WTC11 (cell line): ENCODE measurements at regions not wholly inside any gene's neighbourhood (a gene's known extent, or its start where the extent isn't known, plus 50 kb on each side); places are given as distances from the start of the nearest gene placed in this dataset.

Experiments
- ATAC-seq: fragments of 200-7000 bp; cut with Tn5 transposase; 2 replicates; pipeline ENCODE4 v1.10.0; 2021; ENCODE audit warnings: mild to moderate bottlenecking, moderate library complexity
- CTCF ChIA-PET: fragments of 300-600 bp; sonication (Branson Sonifier 250); formaldehyde crosslinking; loops from one replicate; lab custom pipeline; 2021; ENCODE audit warnings: antibody characterized with exemption; lab: Charles Lee
- POLR2A ChIA-PET: fragments of 350-600 bp; sonication (Branson Sonifier 250); formaldehyde crosslinking; loops from one replicate; lab custom pipeline; 2021; ENCODE audit warnings: antibody characterized with exemption; lab: Charles Lee
- DNase-seq: peaks from one replicate; pipeline ENCODE4 v3.0.0; 2021; ENCODE audit warnings: low spot score
- H3K27ac Mint-ChIP-seq: 2 replicates; pipeline ENCODE4 v1.8.0; 2021; ENCODE audit warnings: mixed read lengths
- H3K27me3 Mint-ChIP-seq: 2 replicates; pipeline ENCODE4 v1.8.0; 2021; ENCODE audit warnings: low read depth, mild to moderate bottlenecking, moderate library complexity, mixed read lengths
- H3K36me3 Mint-ChIP-seq: 2 replicates; pipeline ENCODE4 v1.8.0; 2021; ENCODE audit warnings: mixed read lengths
- H3K4me1 Mint-ChIP-seq: 2 replicates; pipeline ENCODE4 v1.8.0; 2022; ENCODE audit warnings: mixed read lengths
- H3K4me3 Mint-ChIP-seq: 2 replicates; pipeline ENCODE4 v1.8.0; 2021; ENCODE audit warnings: mild to moderate bottlenecking, moderate library complexity, mixed read lengths
- H3K9me3 Mint-ChIP-seq: 2 replicates; pipeline ENCODE4 v1.8.0; 2021; ENCODE audit warnings: mixed read lengths
- CBFB ChIP-seq: sonication (generic); formaldehyde crosslinking; IDR thresholded peaks from 2 replicates; pipeline ENCODE4 v1.8.1; 2022; ENCODE audit warnings: mild to moderate bottlenecking, low read depth, missing genetic modification reagents
- CREB1 ChIP-seq: sonication (generic); formaldehyde crosslinking; IDR thresholded peaks from 2 replicates; pipeline ENCODE4 v1.8.0; 2023; ENCODE audit warnings: mild to moderate bottlenecking, missing genetic modification reagents
- ELF4 ChIP-seq: sonication (generic); formaldehyde crosslinking; IDR thresholded peaks from 2 replicates; pipeline ENCODE4 v1.8.1; 2022; ENCODE audit warnings: low read depth, mild to moderate bottlenecking, moderate library complexity, missing genetic modification reagents
- FOXK1 ChIP-seq: sonication (generic); formaldehyde crosslinking; IDR thresholded peaks from 2 replicates; pipeline ENCODE4 v1.8.0; 2022; ENCODE audit warnings: mild to moderate bottlenecking, moderate library complexity, missing genetic modification reagents
- GABPB1 ChIP-seq: sonication (generic); formaldehyde crosslinking; IDR thresholded peaks from 2 replicates; pipeline ENCODE4 v1.8.1; 2023; ENCODE audit warnings: mild to moderate bottlenecking, missing genetic modification reagents
- NR1H2 ChIP-seq: sonication (generic); formaldehyde crosslinking; IDR thresholded peaks from 2 replicates; pipeline ENCODE4 v1.9.0; 2021; ENCODE audit warnings: mild to moderate bottlenecking, moderate library complexity, missing genetic modification reagents
- NR2C2 ChIP-seq: sonication (generic); formaldehyde crosslinking; IDR thresholded peaks from 2 replicates; pipeline ENCODE4 v1.8.0; 2022; ENCODE audit warnings: mild to moderate bottlenecking, missing genetic modification reagents
- RORB ChIP-seq: fragments of 250-450 bp; sonication (Bioruptor Pico); IDR thresholded peaks from 2 replicates; pipeline ENCODE4 v1.9.0; 2021; ENCODE audit warnings: mild to moderate bottlenecking
- TCF7 ChIP-seq: sonication (generic); formaldehyde crosslinking; IDR thresholded peaks from 2 replicates; pipeline ENCODE4 v1.8.0; 2022; ENCODE audit warnings: mild to moderate bottlenecking, low read depth, missing genetic modification reagents, moderate library complexity
- ZNF416 ChIP-seq: fragments of 250-450 bp; sonication (Bioruptor Pico); IDR thresholded peaks from 2 replicates; pipeline ENCODE4 v1.9.0; 2021; ENCODE audit warnings: mild to moderate bottlenecking, inconsistent platforms
- TF ChIP-seq, protein P1 (sequence below): fragments of 250-450 bp; sonication (Bioruptor Pico); IDR thresholded peaks from 2 replicates; pipeline ENCODE4 v1.8.0; 2021; ENCODE audit warnings: mild to moderate bottlenecking
- TF ChIP-seq, protein P2 (sequence below): sonication (generic); formaldehyde crosslinking; IDR thresholded peaks from 2 replicates; pipeline ENCODE4 v1.8.1; 2022; ENCODE audit warnings: missing genetic modification reagents, borderline replicate concordance
- TF ChIP-seq, protein P3 (sequence below): fragments of 200-600 bp; IDR thresholded peaks from 2 replicates; pipeline ENCODE4 v1.8.0; 2022; ENCODE audit warnings: antibody characterized with exemption
- TF ChIP-seq, protein P4 (sequence below): sonication (generic); formaldehyde crosslinking; IDR thresholded peaks from 2 replicates; pipeline ENCODE4 v1.8.0; 2022; ENCODE audit warnings: missing genetic modification reagents
- TF ChIP-seq, protein P5 (sequence below): fragments of 250-450 bp; sonication (Bioruptor Pico); IDR thresholded peaks from 2 replicates; pipeline ENCODE4 v1.9.0; 2021; ENCODE audit warnings: mild to moderate bottlenecking, borderline replicate concordance

DNA sequence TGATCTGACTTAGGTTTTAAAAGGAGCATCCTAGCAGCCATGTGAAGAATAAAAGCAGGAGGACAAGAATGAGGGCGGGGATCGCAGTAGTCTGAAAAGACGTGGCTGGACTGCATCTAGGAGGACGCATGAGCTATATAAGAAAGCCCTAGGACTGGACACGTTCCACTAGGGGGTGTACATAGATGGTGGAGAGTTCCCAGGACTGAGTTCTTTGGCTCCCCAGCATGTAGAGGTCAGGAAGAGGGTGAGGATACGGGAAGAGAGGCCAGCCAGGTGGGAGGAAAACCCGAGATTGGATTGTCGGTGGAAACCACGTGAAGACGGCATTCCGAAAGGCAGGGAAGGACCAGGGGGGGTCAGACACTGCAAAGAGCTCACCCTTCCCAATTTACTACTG lies 64.2 kb upstream of the CFAP161 start:
- H3K4me3 Mint-ChIP-seq = no peak overlapping the region
- H3K27ac Mint-ChIP-seq = no peak overlapping the region
- H3K4me1 Mint-ChIP-seq = no peaks in the 10 kb centered on the region
- no peak for DNase-seq
- no peak for ATAC-seq
- CTCF ChIA-PET = interaction anchor here (2.1 kb wide), 1 partner anchor 196 kb away, joined by 8 read pairs; no protein-coding TSS in a partner anchor
- peaks cover 5% of the 10 kb centered on the region for H3K9me3 Mint-ChIP-seq
- POLR2A ChIA-PET = no interaction called here
- peaks cover 3% of the 10 kb centered on the region; the same call in 1 of the 2 replicates for H3K27me3 Mint-ChIP-seq
- TF ChIP-seq, protein P1, sequence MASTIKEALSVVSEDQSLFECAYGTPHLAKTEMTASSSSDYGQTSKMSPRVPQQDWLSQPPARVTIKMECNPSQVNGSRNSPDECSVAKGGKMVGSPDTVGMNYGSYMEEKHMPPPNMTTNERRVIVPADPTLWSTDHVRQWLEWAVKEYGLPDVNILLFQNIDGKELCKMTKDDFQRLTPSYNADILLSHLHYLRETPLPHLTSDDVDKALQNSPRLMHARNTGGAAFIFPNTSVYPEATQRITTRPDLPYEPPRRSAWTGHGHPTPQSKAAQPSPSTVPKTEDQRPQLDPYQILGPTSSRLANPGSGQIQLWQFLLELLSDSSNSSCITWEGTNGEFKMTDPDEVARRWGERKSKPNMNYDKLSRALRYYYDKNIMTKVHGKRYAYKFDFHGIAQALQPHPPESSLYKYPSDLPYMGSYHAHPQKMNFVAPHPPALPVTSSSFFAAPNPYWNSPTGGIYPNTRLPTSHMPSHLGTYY = no peak
- no peak for TF ChIP-seq TCF7
- TF ChIP-seq, protein P2, sequence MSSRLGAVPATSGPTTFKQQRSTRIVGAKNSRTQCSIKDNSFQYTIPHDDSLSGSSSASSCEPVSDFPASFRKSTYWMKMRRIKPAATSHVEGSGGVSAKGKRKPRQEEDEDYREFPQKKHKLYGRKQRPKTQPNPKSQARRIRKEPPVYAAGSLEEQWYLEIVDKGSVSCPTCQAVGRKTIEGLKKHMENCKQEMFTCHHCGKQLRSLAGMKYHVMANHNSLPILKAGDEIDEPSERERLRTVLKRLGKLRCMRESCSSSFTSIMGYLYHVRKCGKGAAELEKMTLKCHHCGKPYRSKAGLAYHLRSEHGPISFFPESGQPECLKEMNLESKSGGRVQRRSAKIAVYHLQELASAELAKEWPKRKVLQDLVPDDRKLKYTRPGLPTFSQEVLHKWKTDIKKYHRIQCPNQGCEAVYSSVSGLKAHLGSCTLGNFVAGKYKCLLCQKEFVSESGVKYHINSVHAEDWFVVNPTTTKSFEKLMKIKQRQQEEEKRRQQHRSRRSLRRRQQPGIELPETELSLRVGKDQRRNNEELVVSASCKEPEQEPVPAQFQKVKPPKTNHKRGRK = no peak
- TF ChIP-seq FOXK1 (CRISPR knock-in tag) = no peak
- TF ChIP-seq, protein P3, sequence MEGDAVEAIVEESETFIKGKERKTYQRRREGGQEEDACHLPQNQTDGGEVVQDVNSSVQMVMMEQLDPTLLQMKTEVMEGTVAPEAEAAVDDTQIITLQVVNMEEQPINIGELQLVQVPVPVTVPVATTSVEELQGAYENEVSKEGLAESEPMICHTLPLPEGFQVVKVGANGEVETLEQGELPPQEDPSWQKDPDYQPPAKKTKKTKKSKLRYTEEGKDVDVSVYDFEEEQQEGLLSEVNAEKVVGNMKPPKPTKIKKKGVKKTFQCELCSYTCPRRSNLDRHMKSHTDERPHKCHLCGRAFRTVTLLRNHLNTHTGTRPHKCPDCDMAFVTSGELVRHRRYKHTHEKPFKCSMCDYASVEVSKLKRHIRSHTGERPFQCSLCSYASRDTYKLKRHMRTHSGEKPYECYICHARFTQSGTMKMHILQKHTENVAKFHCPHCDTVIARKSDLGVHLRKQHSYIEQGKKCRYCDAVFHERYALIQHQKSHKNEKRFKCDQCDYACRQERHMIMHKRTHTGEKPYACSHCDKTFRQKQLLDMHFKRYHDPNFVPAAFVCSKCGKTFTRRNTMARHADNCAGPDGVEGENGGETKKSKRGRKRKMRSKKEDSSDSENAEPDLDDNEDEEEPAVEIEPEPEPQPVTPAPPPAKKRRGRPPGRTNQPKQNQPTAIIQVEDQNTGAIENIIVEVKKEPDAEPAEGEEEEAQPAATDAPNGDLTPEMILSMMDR = no peak
- no peak for TF ChIP-seq NR1H2
- TF ChIP-seq RORB (CRISPR knock-in tag) = no peak
- TF ChIP-seq CREB1 (CRISPR knock-in tag) = no peak
- TF ChIP-seq GABPB1 (CRISPR knock-in tag) = no peak
- TF ChIP-seq ZNF416 (CRISPR knock-in tag) = no peak
- TF ChIP-seq, protein P4, sequence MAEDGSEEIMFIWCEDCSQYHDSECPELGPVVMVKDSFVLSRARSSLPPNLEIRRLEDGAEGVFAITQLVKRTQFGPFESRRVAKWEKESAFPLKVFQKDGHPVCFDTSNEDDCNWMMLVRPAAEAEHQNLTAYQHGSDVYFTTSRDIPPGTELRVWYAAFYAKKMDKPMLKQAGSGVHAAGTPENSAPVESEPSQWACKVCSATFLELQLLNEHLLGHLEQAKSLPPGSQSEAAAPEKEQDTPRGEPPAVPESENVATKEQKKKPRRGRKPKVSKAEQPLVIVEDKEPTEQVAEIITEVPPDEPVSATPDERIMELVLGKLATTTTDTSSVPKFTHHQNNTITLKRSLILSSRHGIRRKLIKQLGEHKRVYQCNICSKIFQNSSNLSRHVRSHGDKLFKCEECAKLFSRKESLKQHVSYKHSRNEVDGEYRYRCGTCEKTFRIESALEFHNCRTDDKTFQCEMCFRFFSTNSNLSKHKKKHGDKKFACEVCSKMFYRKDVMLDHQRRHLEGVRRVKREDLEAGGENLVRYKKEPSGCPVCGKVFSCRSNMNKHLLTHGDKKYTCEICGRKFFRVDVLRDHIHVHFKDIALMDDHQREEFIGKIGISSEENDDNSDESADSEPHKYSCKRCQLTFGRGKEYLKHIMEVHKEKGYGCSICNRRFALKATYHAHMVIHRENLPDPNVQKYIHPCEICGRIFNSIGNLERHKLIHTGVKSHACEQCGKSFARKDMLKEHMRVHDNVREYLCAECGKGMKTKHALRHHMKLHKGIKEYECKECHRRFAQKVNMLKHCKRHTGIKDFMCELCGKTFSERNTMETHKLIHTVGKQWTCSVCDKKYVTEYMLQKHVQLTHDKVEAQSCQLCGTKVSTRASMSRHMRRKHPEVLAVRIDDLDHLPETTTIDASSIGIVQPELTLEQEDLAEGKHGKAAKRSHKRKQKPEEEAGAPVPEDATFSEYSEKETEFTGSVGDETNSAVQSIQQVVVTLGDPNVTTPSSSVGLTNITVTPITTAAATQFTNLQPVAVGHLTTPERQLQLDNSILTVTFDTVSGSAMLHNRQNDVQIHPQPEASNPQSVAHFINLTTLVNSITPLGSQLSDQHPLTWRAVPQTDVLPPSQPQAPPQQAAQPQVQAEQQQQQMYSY = no peak
- no peak for TF ChIP-seq ELF4 (CRISPR knock-in tag)
- TF ChIP-seq NR2C2 (CRISPR knock-in tag) = no peak
- TF ChIP-seq, protein P5, sequence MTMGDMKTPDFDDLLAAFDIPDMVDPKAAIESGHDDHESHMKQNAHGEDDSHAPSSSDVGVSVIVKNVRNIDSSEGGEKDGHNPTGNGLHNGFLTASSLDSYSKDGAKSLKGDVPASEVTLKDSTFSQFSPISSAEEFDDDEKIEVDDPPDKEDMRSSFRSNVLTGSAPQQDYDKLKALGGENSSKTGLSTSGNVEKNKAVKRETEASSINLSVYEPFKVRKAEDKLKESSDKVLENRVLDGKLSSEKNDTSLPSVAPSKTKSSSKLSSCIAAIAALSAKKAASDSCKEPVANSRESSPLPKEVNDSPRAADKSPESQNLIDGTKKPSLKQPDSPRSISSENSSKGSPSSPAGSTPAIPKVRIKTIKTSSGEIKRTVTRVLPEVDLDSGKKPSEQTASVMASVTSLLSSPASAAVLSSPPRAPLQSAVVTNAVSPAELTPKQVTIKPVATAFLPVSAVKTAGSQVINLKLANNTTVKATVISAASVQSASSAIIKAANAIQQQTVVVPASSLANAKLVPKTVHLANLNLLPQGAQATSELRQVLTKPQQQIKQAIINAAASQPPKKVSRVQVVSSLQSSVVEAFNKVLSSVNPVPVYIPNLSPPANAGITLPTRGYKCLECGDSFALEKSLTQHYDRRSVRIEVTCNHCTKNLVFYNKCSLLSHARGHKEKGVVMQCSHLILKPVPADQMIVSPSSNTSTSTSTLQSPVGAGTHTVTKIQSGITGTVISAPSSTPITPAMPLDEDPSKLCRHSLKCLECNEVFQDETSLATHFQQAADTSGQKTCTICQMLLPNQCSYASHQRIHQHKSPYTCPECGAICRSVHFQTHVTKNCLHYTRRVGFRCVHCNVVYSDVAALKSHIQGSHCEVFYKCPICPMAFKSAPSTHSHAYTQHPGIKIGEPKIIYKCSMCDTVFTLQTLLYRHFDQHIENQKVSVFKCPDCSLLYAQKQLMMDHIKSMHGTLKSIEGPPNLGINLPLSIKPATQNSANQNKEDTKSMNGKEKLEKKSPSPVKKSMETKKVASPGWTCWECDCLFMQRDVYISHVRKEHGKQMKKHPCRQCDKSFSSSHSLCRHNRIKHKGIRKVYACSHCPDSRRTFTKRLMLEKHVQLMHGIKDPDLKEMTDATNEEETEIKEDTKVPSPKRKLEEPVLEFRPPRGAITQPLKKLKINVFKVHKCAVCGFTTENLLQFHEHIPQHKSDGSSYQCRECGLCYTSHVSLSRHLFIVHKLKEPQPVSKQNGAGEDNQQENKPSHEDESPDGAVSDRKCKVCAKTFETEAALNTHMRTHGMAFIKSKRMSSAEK (CRISPR knock-in tag) = no peak
- TF ChIP-seq CBFB (CRISPR knock-in tag) = no peak
- no peaks in the 10 kb centered on the region for H3K36me3 Mint-ChIP-seq
